BE2C (cell line): ENCODE measurements at regions not wholly inside any gene's neighbourhood (a gene's known extent, or its start where the extent isn't known, plus 50 kb on each side); places are given as distances from the start of the nearest gene placed in this dataset.
"Not testable (repeated sequence)": the region's sequence is repeated elsewhere in the genome, so short reads cannot be mapped to it uniquely, and the experiment has no call there.

Experiments used
- DNase-seq: peaks from one replicate; pipeline ENCODE4 v3.0.0-alpha.2; 2020
- H3K27me3 ChIP-seq: fragments of 250-450 bp; sonication (Bioruptor Pico); 2 replicates; pipeline ENCODE4 v1.5.1; 2020; ENCODE audit warnings: mild to moderate bottlenecking
- H3K36me3 ChIP-seq: fragments of 250-450 bp; sonication (Bioruptor Pico); 2 replicates; pipeline ENCODE4 v1.5.1; 2020; ENCODE audit warnings: mild to moderate bottlenecking
- H3K4me1 ChIP-seq: fragments of 250-450 bp; sonication (Bioruptor Pico); 2 replicates; pipeline ENCODE4 v1.5.1; 2020
- H3K4me3 ChIP-seq: 2 replicates; pipeline ENCODE4 v1.5.1; 2011; ENCODE audit warnings: low read depth, low read length
- H3K9me3 ChIP-seq: fragments of 250-450 bp; sonication (Bioruptor Pico); 2 replicates; pipeline ENCODE4 v1.5.1; 2020
- CTCF ChIP-seq: IDR thresholded peaks from 2 replicates; pipeline ENCODE4 v1.5.1; 2012; ENCODE audit warnings: mild to moderate bottlenecking, low read depth, low read length

- no peak for TF ChIP-seq CTCF
- H3K4me3 ChIP-seq: no peak overlapping the region
- DNase-seq: no peak
Measured at GRCh38 chr21:35273333-35273732, 224.2 kb upstream of the RUNX1 start.

GRCh38 chr21:35271344-35272118, 222.4 kb upstream of the RUNX1 start:
- not testable (repeated sequence) for H3K9me3 ChIP-seq, DNase-seq

More at GRCh38 chr21:35273333-35273732, 224.2 kb upstream of the RUNX1 start:
- Histone ChIP-seq H3K36me3 (no peaks in the 10 kb centered on the region), H3K4me1 (no peaks in the 10 kb centered on the region), H3K9me3 (no peaks in the 10 kb centered on the region), H3K27me3 (no peaks in the 10 kb centered on the region)

DNA sequence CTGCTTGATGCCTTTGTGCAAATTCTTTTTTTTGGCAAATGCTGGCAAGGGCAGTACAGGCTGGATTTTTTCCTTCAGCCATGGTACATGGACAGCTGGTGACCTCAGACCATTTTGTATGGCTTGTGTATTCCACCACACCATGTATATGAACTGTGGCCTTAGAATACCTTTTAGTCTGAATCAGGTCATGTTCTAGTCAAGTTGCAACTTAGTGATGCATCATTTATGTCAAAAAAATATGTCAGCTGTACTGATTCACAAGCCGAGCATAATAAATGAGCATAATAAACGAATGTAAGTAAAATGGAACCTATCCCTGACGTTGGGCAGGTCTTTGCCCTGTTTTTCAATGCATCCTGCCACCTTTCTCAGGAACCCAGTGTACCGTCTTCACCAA, 219.7 kb upstream of the RUNX1 start:
- H3K4me3 ChIP-seq: no peak overlapping the region
- H3K27me3 ChIP-seq: no peaks in the 10 kb centered on the region
- no peak for TF ChIP-seq CTCF
- H3K4me1 ChIP-seq: no peaks in the 10 kb centered on the region
- no peak for DNase-seq
- no peaks in the 10 kb centered on the region; the same call in 1 of the 2 replicates for H3K9me3 ChIP-seq
- H3K36me3 ChIP-seq: no peaks in the 10 kb centered on the region

More at GRCh38 chr21:35271344-35272118, 222.4 kb upstream of the RUNX1 start:
- not testable (repeated sequence) for H3K36me3 ChIP-seq, H3K27me3 ChIP-seq, H3K4me1 ChIP-seq, H3K4me3 ChIP-seq

GRCh38 chr21:35268261-35268660, 219.2 kb upstream of the RUNX1 start:
- Histone ChIP-seq H3K9me3 (no peaks in the 10 kb centered on the region; the same call in 1 of the 2 replicates), H3K36me3 (no peaks in the 10 kb centered on the region), H3K4me3 (no peak overlapping the region), H3K4me1 (no peaks in the 10 kb centered on the region), H3K27me3 (no peaks in the 10 kb centered on the region)
- no peak for TF ChIP-seq CTCF
- no peak for DNase-seq

GRCh38 chr21:35266546-35266945, 217.4 kb upstream of the RUNX1 start:
- TF ChIP-seq CTCF: no peak
- Histone ChIP-seq H3K36me3 (no peaks in the 10 kb centered on the region), H3K9me3 (no peaks in the 10 kb centered on the region; the same call in 1 of the 2 replicates), H3K4me3 (no peak overlapping the region), H3K27me3 (no peaks in the 10 kb centered on the region), H3K4me1 (no peaks in the 10 kb centered on the region)
- no peak for DNase-seq

DNA sequence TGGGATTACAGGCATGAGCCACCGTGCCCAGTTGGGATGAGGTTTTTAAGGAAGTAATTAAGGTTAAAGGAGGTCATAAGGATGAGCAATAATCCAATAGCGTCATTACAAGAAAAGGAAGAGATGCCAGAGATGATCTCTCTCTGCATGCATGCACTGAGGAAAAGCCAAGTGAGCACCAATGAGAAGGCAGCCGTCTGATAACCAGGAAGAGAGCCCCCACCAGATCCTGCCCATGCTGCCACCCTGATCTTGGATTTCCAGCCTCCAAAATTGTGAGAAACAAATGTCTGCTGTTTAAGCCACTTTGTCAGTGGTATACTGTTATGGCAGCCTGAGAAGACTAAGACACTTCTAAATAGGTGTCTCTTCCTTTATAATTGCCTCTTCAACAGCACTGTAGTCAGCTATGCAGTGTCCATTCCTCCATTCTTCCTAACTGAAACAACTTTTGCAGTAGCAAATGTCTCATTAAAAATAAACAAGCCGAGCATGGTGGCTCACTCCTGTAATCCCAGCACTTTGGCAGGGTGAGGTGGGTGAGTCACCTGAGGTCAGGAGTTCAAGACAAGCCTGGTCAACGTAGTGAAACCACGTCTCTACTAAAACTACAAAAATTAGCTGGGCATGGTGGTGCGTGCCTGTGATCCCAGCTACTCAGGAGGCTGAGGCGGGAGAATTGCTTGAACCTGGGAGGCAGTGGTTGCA, 216.2 kb upstream of the RUNX1 start:
- Histone ChIP-seq H3K36me3 (no peaks in the 10 kb centered on the region), H3K4me1 (no peaks in the 10 kb centered on the region), H3K27me3 (no peaks in the 10 kb centered on the region), H3K4me3 (no peak overlapping the region), H3K9me3 (no peaks in the 10 kb centered on the region; the same call in 1 of the 2 replicates)
- DNase-seq: no peak
- TF ChIP-seq CTCF: no peak
